HCT116 (cell line): ENCODE measurements at regions not wholly inside any gene's neighbourhood (a gene's known extent, or its start where the extent isn't known, plus 50 kb on each side); places are given as distances from the start of the nearest gene placed in this dataset.

Experiments used
- EZH2 ChIP-seq: fragments of 200-600 bp; sonication (generic); IDR thresholded peaks from 2 replicates; pipeline ENCODE4 v1.6.1; 2017; ENCODE audit warnings: antibody characterized with exemption, mixed run types
- POLR2A ChIP-seq: IDR thresholded peaks from 2 replicates; pipeline ENCODE4 v1.7.0; 2011; ENCODE audit warnings: borderline replicate concordance; ENCODE audit not compliant: insufficient read depth, insufficient read length; ENCODE audit errors: extremely low read depth
- POLR2AphosphoS5 ChIP-seq: IDR thresholded peaks from 2 replicates; pipeline ENCODE4 v1.6.1; 2011; ENCODE audit warnings: mild to moderate bottlenecking, low read depth, low read length, moderate library complexity
- YY1 ChIP-seq: IDR thresholded peaks from 2 replicates; pipeline ENCODE4 v1.6.1; 2011; ENCODE audit warnings: low read length, low read depth, moderate library complexity, mild to moderate bottlenecking; ENCODE audit not compliant: insufficient replicate concordance; ENCODE audit errors: extremely low read depth
- TF ChIP-seq, protein P1 (sequence below), 3 experiments: fragments of 200-600 bp in 1 of 3; sonication (generic) in 1 of 3; IDR thresholded peaks in 2 of 3; conservative IDR thresholded peaks in 1 of 3; 2 replicates each; pipeline ENCODE4 v1.5.1; 2012 to 2017; ENCODE audit warnings: low read depth in 2 of 3, low read length in 2 of 3, antibody characterized with exemption in 1 of 3, borderline replicate concordance in 1 of 3, control low read depth in 1 of 3, mild to moderate bottlenecking in 1 of 3, mixed read lengths in 1 of 3, mixed run types in 1 of 3, moderate library complexity in 1 of 3; ENCODE audit not compliant: insufficient read depth in 1 of 3

DNA sequence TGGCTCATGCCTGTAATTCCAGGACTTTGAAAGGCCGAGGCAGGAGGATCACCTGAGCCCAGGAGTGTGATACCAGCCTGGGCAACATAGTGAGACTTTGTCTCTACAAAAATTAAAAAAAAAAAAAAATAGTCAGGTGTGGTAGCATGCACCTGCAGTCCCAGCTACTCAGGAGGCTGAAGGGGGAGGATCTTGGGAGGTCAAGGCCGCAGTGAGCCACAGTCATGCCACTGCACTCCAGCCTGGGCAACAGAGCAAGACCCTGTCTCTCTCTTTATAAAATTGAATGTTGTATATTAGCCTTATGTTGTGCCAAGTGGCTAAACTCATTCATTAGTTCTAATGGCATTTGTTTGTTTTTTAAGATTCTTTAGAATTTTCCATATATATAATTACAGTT lies 207.7 kb upstream of the COPS8 start:
- TF ChIP-seq, protein P1, sequence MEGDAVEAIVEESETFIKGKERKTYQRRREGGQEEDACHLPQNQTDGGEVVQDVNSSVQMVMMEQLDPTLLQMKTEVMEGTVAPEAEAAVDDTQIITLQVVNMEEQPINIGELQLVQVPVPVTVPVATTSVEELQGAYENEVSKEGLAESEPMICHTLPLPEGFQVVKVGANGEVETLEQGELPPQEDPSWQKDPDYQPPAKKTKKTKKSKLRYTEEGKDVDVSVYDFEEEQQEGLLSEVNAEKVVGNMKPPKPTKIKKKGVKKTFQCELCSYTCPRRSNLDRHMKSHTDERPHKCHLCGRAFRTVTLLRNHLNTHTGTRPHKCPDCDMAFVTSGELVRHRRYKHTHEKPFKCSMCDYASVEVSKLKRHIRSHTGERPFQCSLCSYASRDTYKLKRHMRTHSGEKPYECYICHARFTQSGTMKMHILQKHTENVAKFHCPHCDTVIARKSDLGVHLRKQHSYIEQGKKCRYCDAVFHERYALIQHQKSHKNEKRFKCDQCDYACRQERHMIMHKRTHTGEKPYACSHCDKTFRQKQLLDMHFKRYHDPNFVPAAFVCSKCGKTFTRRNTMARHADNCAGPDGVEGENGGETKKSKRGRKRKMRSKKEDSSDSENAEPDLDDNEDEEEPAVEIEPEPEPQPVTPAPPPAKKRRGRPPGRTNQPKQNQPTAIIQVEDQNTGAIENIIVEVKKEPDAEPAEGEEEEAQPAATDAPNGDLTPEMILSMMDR (IDR thresholded peaks at IDR 0.05 in 2 of 3, conservative IDR thresholded peaks at IDR 0.05 in 1 of 3; ENCODE audit: borderline replicate concordance in 1 of 3, insufficient read depth in 1 of 3, low read depth in 2 of 3, low read length in 2 of 3) = no peak
- no peak for TF ChIP-seq POLR2AphosphoS5
- no peak for TF ChIP-seq POLR2A
- no peak for TF ChIP-seq YY1
- no peak for TF ChIP-seq EZH2
